ENCODE measurements at regions not wholly inside any gene's neighbourhood (a gene's known extent, or its start where the extent isn't known, plus 50 kb on each side); places are given as distances from the start of the nearest gene placed in this dataset.
"Not testable (repeated sequence)": the region's sequence is repeated elsewhere in the genome, so short reads cannot be mapped to it uniquely, and the experiment has no call there.

GRCh38 chr14:49286257-49286983 lies 299.8 kb downstream of the RPS29 start:
- Mint-ChIP-seq H3K27me3 (peaks cover 11% of the 10 kb centered on the region), H3K4me3 (no peak overlapping the region), H3K27ac (no peak overlapping the region), H3K9me3 (no peaks in the 10 kb centered on the region), H3K36me3 (no peaks in the 10 kb centered on the region), H3K4me1 (no peaks in the 10 kb centered on the region)
- no peak for DNase-seq

GRCh38 chr14:49280566-49280965 lies 305.6 kb downstream of the RPS29 start:
- Mint-ChIP-seq H3K4me1 (no peaks in the 10 kb centered on the region), H3K4me3 (no peak overlapping the region), H3K27ac (no peak overlapping the region), H3K9me3 (no peaks in the 10 kb centered on the region), H3K27me3 (peaks cover 10% of the 10 kb centered on the region), H3K36me3 (no peaks in the 10 kb centered on the region)
- DNase-seq: no peak

GRCh38 chr14:49250517-49250916 lies 335.7 kb downstream of the RPS29 start:
- no peaks in the 10 kb centered on the region for H3K36me3 Mint-ChIP-seq
- no peak overlapping the region for H3K4me3 Mint-ChIP-seq
- H3K27ac Mint-ChIP-seq: no peak overlapping the region
- peaks cover 15% of the 10 kb centered on the region for H3K27me3 Mint-ChIP-seq
- DNase-seq: no peak
- H3K4me1 Mint-ChIP-seq: no peaks in the 10 kb centered on the region
- H3K9me3 Mint-ChIP-seq: no peaks in the 10 kb centered on the region

- Mint-ChIP-seq H3K4me1 (no peaks in the 10 kb centered on the region), H3K9me3 (no peaks in the 10 kb centered on the region)
- no peak for DNase-seq
These were observed 336.1 kb downstream of the RPS29 start for GRCh38 chr14:49250109-49250508.

GRCh38 chr14:49249022-49249421 lies 337.2 kb downstream of the RPS29 start:
- DNase-seq: no peak
- no peak overlapping the region for H3K4me3 Mint-ChIP-seq
- H3K27ac Mint-ChIP-seq: no peak overlapping the region
- H3K36me3 Mint-ChIP-seq: no peaks in the 10 kb centered on the region
- H3K4me1 Mint-ChIP-seq: no peaks in the 10 kb centered on the region
- peaks cover 15% of the 10 kb centered on the region for H3K27me3 Mint-ChIP-seq
- no peaks in the 10 kb centered on the region for H3K9me3 Mint-ChIP-seq

More at GRCh38 chr14:49250109-49250508, 336.1 kb downstream of the RPS29 start:
- Mint-ChIP-seq H3K27me3 (peaks cover 15% of the 10 kb centered on the region), H3K4me3 (no peak overlapping the region), H3K27ac (no peak overlapping the region), H3K36me3 (no peaks in the 10 kb centered on the region)

- not testable (repeated sequence) for H3K36me3 Mint-ChIP-seq, H3K4me3 Mint-ChIP-seq, H3K9me3 Mint-ChIP-seq, H3K4me1 Mint-ChIP-seq, H3K27me3 Mint-ChIP-seq, H3K27ac Mint-ChIP-seq, DNase-seq
These were observed 342.4 kb downstream of the RPS29 start for GRCh38 chr14:49243777-49244176.

- Mint-ChIP-seq H3K4me3 (no peak overlapping the region), H3K27ac (no peak overlapping the region), H3K4me1 (no peaks in the 10 kb centered on the region), H3K9me3 (peaks cover 4% of the 10 kb centered on the region), H3K27me3 (peaks cover 14% of the 10 kb centered on the region), H3K36me3 (no peaks in the 10 kb centered on the region)
- DNase-seq: no peak
These were observed 345.8 kb downstream of the RPS29 start for GRCh38 chr14:49240383-49240782.

- no peak overlapping the region for H3K27ac Mint-ChIP-seq
- H3K4me1 Mint-ChIP-seq: no peaks in the 10 kb centered on the region
- H3K4me3 Mint-ChIP-seq: no peak overlapping the region
- DNase-seq: no peak
- H3K9me3 Mint-ChIP-seq: no peaks in the 10 kb centered on the region
- H3K36me3 Mint-ChIP-seq: no peaks in the 10 kb centered on the region
- H3K27me3 Mint-ChIP-seq: no peaks in the 10 kb centered on the region
These were observed 357.6 kb downstream of the RPS29 start for GRCh38 chr14:49228552-49228951.

- Mint-ChIP-seq H3K4me3 (no peak overlapping the region), H3K27me3 (no peaks in the 10 kb centered on the region), H3K27ac (no peak overlapping the region), H3K4me1 (no peaks in the 10 kb centered on the region), H3K36me3 (no peaks in the 10 kb centered on the region), H3K9me3 (no peaks in the 10 kb centered on the region)
- DNase-seq: no peak
These were observed 364.9 kb downstream of the RPS29 start for GRCh38 chr14:49221316-49221715.

- Mint-ChIP-seq H3K4me1 (no peaks in the 10 kb centered on the region), H3K36me3 (no peaks in the 10 kb centered on the region), H3K9me3 (no peaks in the 10 kb centered on the region), H3K27ac (no peak overlapping the region), H3K4me3 (no peak overlapping the region), H3K27me3 (no peaks in the 10 kb centered on the region)
- no peak for DNase-seq
These were observed 365.7 kb downstream of the RPS29 start for GRCh38 chr14:49220492-49220891.

GRCh38 chr14:49218436-49219092 lies 367.6 kb downstream of the RPS29 start:
- H3K9me3 Mint-ChIP-seq: no peaks in the 10 kb centered on the region
- H3K27ac Mint-ChIP-seq: no peak overlapping the region
- H3K4me1 Mint-ChIP-seq: no peaks in the 10 kb centered on the region
- no peak for DNase-seq
- no peaks in the 10 kb centered on the region for H3K27me3 Mint-ChIP-seq
- H3K4me3 Mint-ChIP-seq: no peak overlapping the region
- H3K36me3 Mint-ChIP-seq: no peaks in the 10 kb centered on the region

- Mint-ChIP-seq H3K27me3 (no peaks in the 10 kb centered on the region), H3K4me3 (no peak overlapping the region), H3K27ac (no peak overlapping the region), H3K36me3 (no peaks in the 10 kb centered on the region), H3K9me3 (no peaks in the 10 kb centered on the region), H3K4me1 (no peaks in the 10 kb centered on the region)
- no peak for DNase-seq
These were observed 373.5 kb downstream of the RPS29 start for GRCh38 chr14:49212721-49213120.

GRCh38 chr14:49209416-49209815 lies 376.8 kb downstream of the RPS29 start:
- no peak for DNase-seq
- H3K9me3 Mint-ChIP-seq: no peaks in the 10 kb centered on the region
- no peak overlapping the region for H3K4me3 Mint-ChIP-seq
- no peak overlapping the region for H3K27ac Mint-ChIP-seq
- no peaks in the 10 kb centered on the region for H3K36me3 Mint-ChIP-seq
- H3K4me1 Mint-ChIP-seq: no peaks in the 10 kb centered on the region
- H3K27me3 Mint-ChIP-seq: peaks cover 5% of the 10 kb centered on the region

- H3K27ac Mint-ChIP-seq: no peak overlapping the region
- no peaks in the 10 kb centered on the region for H3K36me3 Mint-ChIP-seq
- H3K4me1 Mint-ChIP-seq: no peaks in the 10 kb centered on the region
- no peaks in the 10 kb centered on the region for H3K9me3 Mint-ChIP-seq
- H3K27me3 Mint-ChIP-seq: peaks cover 11% of the 10 kb centered on the region
- DNase-seq: no peak
- H3K4me3 Mint-ChIP-seq: no peak overlapping the region
These were observed 379.4 kb downstream of the RPS29 start for GRCh38 chr14:49206828-49207227.

- Mint-ChIP-seq H3K36me3 (no peaks in the 10 kb centered on the region), H3K4me3 (no peak overlapping the region), H3K4me1 (no peaks in the 10 kb centered on the region), H3K9me3 (no peaks in the 10 kb centered on the region), H3K27ac (no peak overlapping the region), H3K27me3 (peaks cover 15% of the 10 kb centered on the region)
- DNase-seq: no peak
These were observed 382.5 kb downstream of the RPS29 start for GRCh38 chr14:49203676-49204075.

- Mint-ChIP-seq H3K27me3 (peaks cover 10% of the 10 kb centered on the region), H3K4me1 (no peaks in the 10 kb centered on the region), H3K9me3 (no peaks in the 10 kb centered on the region), H3K27ac (no peak overlapping the region), H3K4me3 (no peak overlapping the region), H3K36me3 (no peaks in the 10 kb centered on the region)
- DNase-seq: no peak
These were observed 387.0 kb downstream of the RPS29 start for GRCh38 chr14:49199159-49199558.

All from activated naive CD8-positive, alpha-beta T cell treated with anti-CD3 and anti-CD28 coated beads for 36 hours (primary cell).